ENCODE measurements at regions not wholly inside any gene's neighbourhood (a gene's known extent, or its start where the extent isn't known, plus 50 kb on each side); places are given as distances from the start of the nearest gene placed in this dataset.

DNA sequence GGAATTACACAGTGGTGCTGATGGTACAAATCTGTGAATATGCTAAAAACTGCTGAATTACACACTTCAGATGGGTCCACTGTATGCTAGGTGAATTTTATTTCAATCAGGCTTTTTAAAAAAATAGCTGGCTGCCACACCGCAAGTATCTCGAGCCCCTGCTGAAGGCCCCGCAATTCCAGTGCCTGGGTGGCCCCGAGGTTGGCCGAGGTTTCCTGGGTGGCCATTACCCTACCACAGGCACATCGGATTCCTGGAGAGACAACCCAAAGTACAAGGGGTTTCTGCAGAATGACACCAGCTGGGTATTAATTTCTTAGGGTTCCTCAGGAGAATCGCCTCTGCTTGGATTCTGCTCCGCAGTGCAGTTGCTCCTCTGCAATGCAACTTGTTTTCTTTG lies 127.8 kb downstream of the C16orf95 start:
- no peak overlapping the region for H2BK5ac ChIP-seq (ENCODE audit: low read length)
- H3K79me1 ChIP-seq (ENCODE audit: low read length): no peaks in the 10 kb centered on the region
- H4K5ac ChIP-seq (ENCODE audit: low read length): no peak overlapping the region
- H4K8ac ChIP-seq (ENCODE audit: low read depth, low read length): no peak overlapping the region
- no peak overlapping the region for H2AK5ac ChIP-seq (ENCODE audit: low read length)
- H3K4ac ChIP-seq (ENCODE audit: low read depth, low read length): no peak overlapping the region
- no peaks in the 10 kb centered on the region for H3K27me3 ChIP-seq (ENCODE audit: insufficient read depth, low read length, poor library complexity)
- H3K4me2 ChIP-seq (ENCODE audit: low read length): no peak overlapping the region
- no peak overlapping the region for H3K4me3 ChIP-seq (ENCODE audit: low read length)
- no peaks in the 10 kb centered on the region for H3K36me3 ChIP-seq (ENCODE audit: control insufficient read depth, insufficient read depth, low read length)
- H3K18ac ChIP-seq (ENCODE audit: low read length): no peak overlapping the region
- WGBS (ENCODE audit: extremely low coverage, insufficient coverage, low lambda C conversion rate): no CpG with 5 or more reads among the region's 8 CpGs
- DNase-seq: no peak
- H2BK15ac ChIP-seq (replicated peaks; ENCODE audit: low read depth): no peak overlapping the region
- no peaks in the 10 kb centered on the region for H3K79me2 ChIP-seq (ENCODE audit: control insufficient read depth, insufficient read depth, low read length)
- H3K56ac ChIP-seq (ENCODE audit: low read length): no peak overlapping the region
- no peaks in the 10 kb centered on the region for H3K4me1 ChIP-seq (ENCODE audit: control insufficient read depth, low read depth, low read length)
- no peak overlapping the region for H3K27ac ChIP-seq (ENCODE audit: low read depth, low read length)
- H3K9ac ChIP-seq (ENCODE audit: low read length): no peak overlapping the region
- no peak overlapping the region for H2BK120ac ChIP-seq (ENCODE audit: low read depth, low read length)
- no peak overlapping the region for H3K23ac ChIP-seq (ENCODE audit: low read length)

DNA sequence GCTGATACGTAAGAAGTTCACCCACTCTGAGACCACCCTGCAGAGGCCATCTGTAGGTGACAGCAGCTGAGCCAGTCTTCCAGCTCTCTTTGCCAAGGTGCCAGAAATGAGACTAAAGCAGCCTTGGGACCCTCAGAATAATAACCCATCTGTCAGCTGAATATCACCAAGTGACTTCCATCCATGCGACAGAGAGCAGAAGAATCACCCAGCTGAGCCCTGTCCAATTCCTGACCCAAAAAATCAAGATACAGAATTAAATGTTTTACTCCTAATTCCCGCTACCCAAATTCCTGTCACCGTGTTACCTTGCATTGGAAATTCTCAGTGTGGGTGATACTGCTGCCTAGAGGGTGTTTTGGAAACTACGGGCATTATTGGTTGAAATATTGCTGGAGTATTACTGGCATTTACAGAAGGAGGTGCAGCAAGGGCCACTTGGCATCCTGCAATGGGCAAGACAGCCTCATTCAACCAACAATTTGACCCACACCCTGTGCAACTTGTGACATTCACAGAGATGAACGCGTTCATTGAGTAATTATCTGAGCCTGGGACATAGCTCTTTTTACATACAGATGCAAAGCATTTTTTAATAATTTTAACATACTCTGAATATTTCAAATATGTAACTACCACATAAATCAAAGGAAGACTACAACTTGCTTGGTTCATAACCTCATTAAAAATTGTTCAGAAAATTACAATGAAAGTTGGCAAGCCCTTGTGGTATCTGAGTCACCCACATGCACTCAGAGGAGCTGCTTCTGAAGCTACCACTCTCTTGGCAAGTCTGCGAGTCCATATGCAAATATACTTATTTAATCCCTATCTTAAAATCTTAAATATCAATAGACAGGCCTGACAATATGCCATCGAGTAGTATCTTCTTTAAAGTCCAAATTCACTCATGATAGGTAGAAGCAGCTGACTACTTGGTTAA lies 126.6 kb downstream of the C16orf95 start:
- Histone ChIP-seq H4K8ac (ENCODE audit: low read depth, low read length) (no peak overlapping the region), H3K4ac (ENCODE audit: low read depth, low read length) (no peak overlapping the region), H3K27ac (ENCODE audit: low read depth, low read length) (no peak overlapping the region), H3K27me3 (ENCODE audit: insufficient read depth, low read length, poor library complexity) (no peaks in the 10 kb centered on the region), H3K18ac (ENCODE audit: low read length) (no peak overlapping the region), H2BK5ac (ENCODE audit: low read length) (no peak overlapping the region), H3K56ac (ENCODE audit: low read length) (no peak overlapping the region), H3K23ac (ENCODE audit: low read length) (no peak overlapping the region), H3K9ac (ENCODE audit: low read length) (no peak overlapping the region), H2BK120ac (ENCODE audit: low read depth, low read length) (no peak overlapping the region), H4K5ac (ENCODE audit: low read length) (no peak overlapping the region), H3K4me1 (ENCODE audit: control insufficient read depth, low read depth, low read length) (no peaks in the 10 kb centered on the region), H3K79me2 (ENCODE audit: control insufficient read depth, insufficient read depth, low read length) (no peaks in the 10 kb centered on the region), H3K79me1 (ENCODE audit: low read length) (no peaks in the 10 kb centered on the region), H2AK5ac (ENCODE audit: low read length) (no peak overlapping the region), H2BK15ac (replicated peaks; ENCODE audit: low read depth) (no peak overlapping the region), H3K36me3 (ENCODE audit: control insufficient read depth, insufficient read depth, low read length) (no peaks in the 10 kb centered on the region), H3K4me2 (ENCODE audit: low read length) (no peak overlapping the region), H3K4me3 (ENCODE audit: low read length) (no peak overlapping the region)
- no CpG with 5 or more reads among the region's 9 CpGs for WGBS (ENCODE audit: extremely low coverage, insufficient coverage, low lambda C conversion rate)
- DNase-seq: no peak

DNA sequence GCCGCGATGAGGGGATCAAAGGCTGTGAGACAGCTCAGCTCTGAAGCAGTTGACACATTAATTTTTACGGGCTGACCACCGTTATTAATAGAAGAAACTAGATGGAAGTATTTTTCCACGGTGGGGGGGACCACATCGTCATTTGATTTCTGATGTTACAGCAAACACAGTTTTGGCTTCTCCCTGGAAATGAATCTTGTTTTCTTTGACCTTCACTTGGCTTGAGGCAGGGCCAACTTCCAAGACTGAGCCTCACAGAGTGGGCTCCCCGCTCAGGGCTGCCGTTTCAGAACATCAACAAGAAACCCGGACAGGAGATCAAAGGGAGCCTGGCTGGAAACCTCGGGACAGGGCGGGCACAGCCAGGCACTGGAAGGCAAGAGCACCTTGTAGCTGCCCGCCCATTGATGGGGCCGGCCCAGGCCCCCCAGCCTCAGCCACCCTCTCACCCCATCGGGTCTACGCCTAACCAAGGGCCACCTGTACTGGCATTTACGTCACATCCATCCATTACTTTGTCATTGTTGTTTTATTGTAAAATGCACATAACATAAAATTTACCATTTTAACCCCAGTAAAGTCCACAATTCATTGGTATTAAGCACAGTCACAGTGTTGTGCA lies 124.6 kb downstream of the C16orf95 start:
- Histone ChIP-seq H3K27ac (ENCODE audit: low read depth, low read length) (no peak overlapping the region), H3K4me3 (ENCODE audit: low read length) (no peak overlapping the region), H4K8ac (ENCODE audit: low read depth, low read length) (no peak overlapping the region), H3K4me2 (ENCODE audit: low read length) (no peak overlapping the region), H3K4ac (ENCODE audit: low read depth, low read length) (no peak overlapping the region), H2BK5ac (ENCODE audit: low read length) (no peak overlapping the region), H4K5ac (ENCODE audit: low read length) (no peak overlapping the region), H3K27me3 (ENCODE audit: insufficient read depth, low read length, poor library complexity) (no peaks in the 10 kb centered on the region), H3K79me2 (ENCODE audit: control insufficient read depth, insufficient read depth, low read length) (no peaks in the 10 kb centered on the region), H3K36me3 (ENCODE audit: control insufficient read depth, insufficient read depth, low read length) (no peaks in the 10 kb centered on the region), H2AK5ac (ENCODE audit: low read length) (no peak overlapping the region), H3K18ac (ENCODE audit: low read length) (no peak overlapping the region), H3K56ac (ENCODE audit: low read length) (no peak overlapping the region), H2BK15ac (replicated peaks; ENCODE audit: low read depth) (no peak overlapping the region), H3K79me1 (ENCODE audit: low read length) (no peaks in the 10 kb centered on the region), H3K4me1 (ENCODE audit: control insufficient read depth, low read depth, low read length) (no peaks in the 10 kb centered on the region), H3K23ac (ENCODE audit: low read length) (no peak overlapping the region), H3K9ac (ENCODE audit: low read length) (no peak overlapping the region), H2BK120ac (ENCODE audit: low read depth, low read length) (no peak overlapping the region)
- no CpG with 5 or more reads among the region's 16 CpGs for WGBS (ENCODE audit: extremely low coverage, insufficient coverage, low lambda C conversion rate)
- no peak for DNase-seq

DNA sequence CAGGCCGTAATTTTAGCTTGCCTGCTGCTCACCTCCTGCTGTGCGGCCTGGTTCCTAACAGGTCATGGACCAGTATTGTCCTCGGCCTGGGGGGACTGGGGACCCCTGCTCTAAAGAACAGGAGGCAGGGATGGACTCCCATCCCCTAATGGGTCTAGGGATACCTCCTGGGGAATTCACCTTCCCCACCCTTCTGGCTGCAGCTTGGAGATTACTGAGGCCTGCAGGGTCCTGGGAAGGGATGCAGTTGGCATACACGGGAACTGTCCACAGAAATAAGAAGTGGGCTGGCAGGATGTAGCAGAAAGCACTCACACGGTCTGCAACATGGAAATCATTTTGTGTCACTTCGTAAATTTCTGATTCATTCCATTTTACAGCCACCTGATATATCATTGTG lies 123.0 kb downstream of the C16orf95 start:
- H3K27me3 ChIP-seq (ENCODE audit: insufficient read depth, low read length, poor library complexity): no peaks in the 10 kb centered on the region
- no peak overlapping the region for H3K4me2 ChIP-seq (ENCODE audit: low read length)
- H3K4ac ChIP-seq (ENCODE audit: low read depth, low read length): no peak overlapping the region
- H3K79me2 ChIP-seq (ENCODE audit: control insufficient read depth, insufficient read depth, low read length): no peaks in the 10 kb centered on the region
- no peak overlapping the region for H4K5ac ChIP-seq (ENCODE audit: low read length)
- no peak overlapping the region for H3K18ac ChIP-seq (ENCODE audit: low read length)
- no peaks in the 10 kb centered on the region for H3K36me3 ChIP-seq (ENCODE audit: control insufficient read depth, insufficient read depth, low read length)
- no peaks in the 10 kb centered on the region for H3K79me1 ChIP-seq (ENCODE audit: low read length)
- H3K56ac ChIP-seq (ENCODE audit: low read length): no peak overlapping the region
- H4K8ac ChIP-seq (ENCODE audit: low read depth, low read length): no peak overlapping the region
- no peak overlapping the region for H2BK120ac ChIP-seq (ENCODE audit: low read depth, low read length)
- DNase-seq: no peak
- H3K27ac ChIP-seq (ENCODE audit: low read depth, low read length): no peak overlapping the region
- WGBS (ENCODE audit: extremely low coverage, insufficient coverage, low lambda C conversion rate): 100% methylated on average over 1 of the region's 6 CpGs
- no peak overlapping the region for H2BK5ac ChIP-seq (ENCODE audit: low read length)
- H3K9ac ChIP-seq (ENCODE audit: low read length): no peak overlapping the region
- H2BK15ac ChIP-seq (replicated peaks; ENCODE audit: low read depth): no peak overlapping the region
- H3K23ac ChIP-seq (ENCODE audit: low read length): no peak overlapping the region
- no peak overlapping the region for H2AK5ac ChIP-seq (ENCODE audit: low read length)
- H3K4me1 ChIP-seq (ENCODE audit: control insufficient read depth, low read depth, low read length): no peaks in the 10 kb centered on the region
- H3K4me3 ChIP-seq (ENCODE audit: low read length): no peak overlapping the region

GRCh38 chr16:87195161-87195560 lies 122.0 kb downstream of the C16orf95 start:
- Histone ChIP-seq H3K36me3 (ENCODE audit: control insufficient read depth, insufficient read depth, low read length) (no peaks in the 10 kb centered on the region), H3K4ac (ENCODE audit: low read depth, low read length) (no peak overlapping the region), H3K27me3 (ENCODE audit: insufficient read depth, low read length, poor library complexity) (no peaks in the 10 kb centered on the region), H2BK15ac (replicated peaks; ENCODE audit: low read depth) (no peak overlapping the region), H2AK5ac (ENCODE audit: low read length) (no peak overlapping the region), H3K79me2 (ENCODE audit: control insufficient read depth, insufficient read depth, low read length) (no peaks in the 10 kb centered on the region), H4K5ac (ENCODE audit: low read length) (no peak overlapping the region), H4K8ac (ENCODE audit: low read depth, low read length) (no peak overlapping the region), H2BK120ac (ENCODE audit: low read depth, low read length) (no peak overlapping the region), H3K23ac (ENCODE audit: low read length) (no peak overlapping the region), H3K4me1 (ENCODE audit: control insufficient read depth, low read depth, low read length) (no peaks in the 10 kb centered on the region), H3K4me2 (ENCODE audit: low read length) (no peak overlapping the region), H3K9ac (ENCODE audit: low read length) (no peak overlapping the region), H2BK5ac (ENCODE audit: low read length) (no peak overlapping the region), H3K4me3 (ENCODE audit: low read length) (no peak overlapping the region), H3K27ac (ENCODE audit: low read depth, low read length) (no peak overlapping the region), H3K79me1 (ENCODE audit: low read length) (no peaks in the 10 kb centered on the region), H3K18ac (ENCODE audit: low read length) (no peak overlapping the region), H3K56ac (ENCODE audit: low read length) (no peak overlapping the region)
- no peak for DNase-seq
- no CpG with 5 or more reads among the region's 6 CpGs for WGBS (ENCODE audit: extremely low coverage, insufficient coverage, low lambda C conversion rate)
